PC-3 (cell line): ENCODE measurements at regions not wholly inside any gene's neighbourhood (a gene's known extent, or its start where the extent isn't known, plus 50 kb on each side); places are given as distances from the start of the nearest gene placed in this dataset.

Experiments used
- ATAC-seq: fragments of 200-7000 bp; cut with Tn5 transposase; 2 replicates; pipeline ENCODE4 v1.9.1; 2020; ENCODE audit warnings: mild to moderate bottlenecking, moderate library complexity
- BruUV-seq: library from RNA; stranded (reverse); fragments of 400-500 nt; replicated peaks from 2 replicates; lab custom pipeline; 2021; lab: Mats Ljungman, UMichigan
- CTCF ChIA-PET: fragments of 300-600 bp; sonication (Branson Sonifier 250); formaldehyde crosslinking; loops from one replicate; lab custom pipeline; 2022; ENCODE audit warnings: antibody characterized with exemption; lab: Charles Lee
- POLR2A ChIA-PET: fragments of 300-600 bp; sonication (Branson Sonifier 250); formaldehyde crosslinking; loops from one replicate; lab custom pipeline; 2022; ENCODE audit warnings: antibody characterized with exemption; ENCODE audit not compliant: unreplicated experiment; lab: Charles Lee
- DNase-seq: peaks from one replicate; pipeline ENCODE4 v3.0.0-alpha.2; 2015
- H2AFZ ChIP-seq: fragments of 300-600 bp; sonication (generic); 2 replicates; pipeline ENCODE4 v1.6.0; 2016; ENCODE audit warnings: antibody characterized with exemption, low read length
- H3F3A ChIP-seq: fragments of 300-600 bp; sonication (generic); one replicate; pipeline ENCODE4 v1.6.0; 2017; ENCODE audit warnings: antibody characterized with exemption, low read length, control low read depth, mild to moderate bottlenecking; ENCODE audit not compliant: unreplicated experiment
- H3K27ac ChIP-seq: fragments of 300-600 bp; sonication (generic); 2 replicates; pipeline ENCODE4 v1.5.1; 2016; ENCODE audit warnings: mild to moderate bottlenecking, low read length
- H3K27me3 ChIP-seq: fragments of 300-600 bp; sonication (generic); 2 replicates; pipeline ENCODE4 v1.6.1; 2016; ENCODE audit warnings: low read length, mixed read lengths
- H3K36me3 ChIP-seq: fragments of 300-600 bp; sonication (generic); 2 replicates; pipeline ENCODE4 v1.6.1; 2016; ENCODE audit warnings: low read depth, mixed run types, low read length, mixed read lengths
- H3K4me1 ChIP-seq: fragments of 300-600 bp; sonication (generic); 2 replicates; pipeline ENCODE4 v1.5.1; 2016; ENCODE audit warnings: low read length; ENCODE audit not compliant: insufficient read depth
- H3K4me2 ChIP-seq: fragments of 300-600 bp; sonication (generic); 2 replicates; pipeline ENCODE4 v1.6.0; 2016; ENCODE audit warnings: low read length
- H3K4me3 ChIP-seq: fragments of 300-600 bp; sonication (generic); 2 replicates; pipeline ENCODE4 v1.5.1; 2016; ENCODE audit warnings: mild to moderate bottlenecking, low read length, mixed read lengths
- H3K79me2 ChIP-seq: fragments of 300-600 bp; sonication (generic); 2 replicates; pipeline ENCODE4 v1.6.1; 2017; ENCODE audit warnings: low read length, mixed read lengths
- H3K9ac ChIP-seq: fragments of 300-600 bp; sonication (generic); 2 replicates; pipeline ENCODE4 v1.6.0; 2016; ENCODE audit warnings: mild to moderate bottlenecking, low read length
- H3K9me2 ChIP-seq: fragments of 300-600 bp; sonication (generic); replicated peaks from 2 replicates; pipeline ENCODE4 v1.6.1; 2016; ENCODE audit warnings: mixed run types, low read length, mixed read lengths
- H3K9me3 ChIP-seq: fragments of 300-600 bp; sonication (generic); 2 replicates; pipeline ENCODE4 v1.6.1; 2016; ENCODE audit warnings: low read length, mixed read lengths
- H4K20me1 ChIP-seq: fragments of 300-600 bp; sonication (generic); 2 replicates; pipeline ENCODE4 v1.6.1; 2016; ENCODE audit warnings: low read length, mixed read lengths
- CTCF ChIP-seq: fragments of 300-600 bp; sonication (generic); conservative IDR thresholded peaks from 2 replicates; pipeline ENCODE4 v1.5.1; 2017; ENCODE audit warnings: antibody characterized with exemption, low read depth, mild to moderate bottlenecking, low read length
- EZH2 ChIP-seq: fragments of 300-600 bp; sonication (generic); IDR thresholded peaks from one replicate; pipeline ENCODE4 v1.6.1; 2017; ENCODE audit warnings: antibody characterized with exemption, mild to moderate bottlenecking, low read length; ENCODE audit not compliant: unreplicated experiment
- EZH2phosphoT487 ChIP-seq: fragments of 300-600 bp; sonication (generic); IDR thresholded peaks from 2 replicates; pipeline ENCODE4 v1.6.1; 2018; ENCODE audit warnings: mild to moderate bottlenecking, antibody characterized with exemption, low read length, borderline replicate concordance
- intact Hi-C: fragments of 100-400 bp; cut with micrococcal nuclease; formaldehyde crosslinking; loops from 2 replicates; pipeline ENCODE4 v1.9.0; 2023

- H3K36me3 ChIP-seq = no peaks in the 10 kb centered on the region
- H3K27me3 ChIP-seq = peaks cover 38% of the 10 kb centered on the region
- intact Hi-C loops = no loop called here
- no peak for ATAC-seq
- no peak overlapping the region for H3K27ac ChIP-seq
- POLR2A ChIA-PET = interaction anchor here (0.7 kb wide), 1 partner anchor 78 kb away, joined by 3 read pairs; no protein-coding TSS in a partner anchor
- BruUV-seq = no TSS peak
- no peak overlapping the region for H3K4me3 ChIP-seq
- H2AFZ ChIP-seq = no peak overlapping the region
- no peaks in the 10 kb centered on the region for H3F3A ChIP-seq
- H3K4me1 ChIP-seq = no peaks in the 10 kb centered on the region
- DNase-seq = no peak
- no peaks in the 10 kb centered on the region for H3K9me2 ChIP-seq
- H3K9me3 ChIP-seq = 0 out of 2 replicates have a peak, but pooled peaks cover 3% of the 10 kb centered on the region
- H3K9ac ChIP-seq = no peak overlapping the region
- TF ChIP-seq EZH2phosphoT487 (no peak), CTCF (no peak), EZH2 (no peak)
- no peaks in the 10 kb centered on the region for H4K20me1 ChIP-seq
- no peak overlapping the region for H3K4me2 ChIP-seq
- no peaks in the 10 kb centered on the region for H3K79me2 ChIP-seq
- CTCF ChIA-PET = no interaction called here
Observed at GRCh38 chr14:55980970-55981369, 137.2 kb upstream of the PELI2 start.

- Histone ChIP-seq H3K27me3 (peaks cover 58% of the 10 kb centered on the region), H3K4me1 (no peaks in the 10 kb centered on the region), H3F3A (no peaks in the 10 kb centered on the region), H3K9me2 (no peaks in the 10 kb centered on the region), H2AFZ (no peak overlapping the region), H3K4me2 (no peak overlapping the region), H3K36me3 (no peaks in the 10 kb centered on the region), H3K9ac (no peak overlapping the region), H3K9me3 (0 out of 2 replicates have a peak, but pooled peaks cover 3% of the 10 kb centered on the region), H3K79me2 (no peaks in the 10 kb centered on the region), H3K4me3 (no peak overlapping the region), H4K20me1 (no peaks in the 10 kb centered on the region), H3K27ac (no peak overlapping the region)
- CTCF ChIA-PET = no interaction called here
- TF ChIP-seq EZH2 = no peak
- no peak for TF ChIP-seq EZH2phosphoT487
- no peak for TF ChIP-seq CTCF
- intact Hi-C loops = no loop called here
- ATAC-seq = no peak
- POLR2A ChIA-PET = no interaction called here
- no TSS peak for BruUV-seq
- no peak for DNase-seq
Observed at GRCh38 chr14:55986069-55986468, 132.1 kb upstream of the PELI2 start.

- no peaks in the 10 kb centered on the region for H3K9me2 ChIP-seq
- ChIA-PET POLR2A (no interaction called here), CTCF (no interaction called here)
- no peaks in the 10 kb centered on the region for H4K20me1 ChIP-seq
- ATAC-seq = no peak
- H3K4me3 ChIP-seq = no peak overlapping the region
- no peaks in the 10 kb centered on the region for H3F3A ChIP-seq
- H3K9ac ChIP-seq = no peak overlapping the region
- H3K27ac ChIP-seq = no peak overlapping the region
- no peaks in the 10 kb centered on the region for H3K9me3 ChIP-seq
- no peak for DNase-seq
- no peaks in the 10 kb centered on the region for H3K36me3 ChIP-seq
- peaks cover 14% of the 10 kb centered on the region; the same call in 1 of the 2 replicates for H3K27me3 ChIP-seq
- no peaks in the 10 kb centered on the region for H3K79me2 ChIP-seq
- intact Hi-C loops = no loop called here
- H2AFZ ChIP-seq = no peak overlapping the region
- TF ChIP-seq EZH2 (no peak), EZH2phosphoT487 (no peak), CTCF (no peak)
- no peak overlapping the region for H3K4me2 ChIP-seq
- no TSS peak for BruUV-seq
- no peaks in the 10 kb centered on the region for H3K4me1 ChIP-seq
Observed at GRCh38 chr14:56000846-56001245, 117.4 kb upstream of the PELI2 start.
